Panc1 (cell line): ENCODE measurements at regions not wholly inside any gene's neighbourhood (a gene's known extent, or its start where the extent isn't known, plus 50 kb on each side); places are given as distances from the start of the nearest gene placed in this dataset.

ENCODE experiments used
- ATAC-seq: fragments of 200-7000 bp; cut with Tn5 transposase; 2 replicates; pipeline ENCODE4 v1.9.1; 2020; ENCODE audit warnings: mild to moderate bottlenecking, moderate library complexity
- BruUV-seq: library from RNA; stranded (reverse); fragments of 400-500 nt; replicated peaks from 2 replicates; lab custom pipeline; 2021; lab: Mats Ljungman, UMichigan
- CTCF ChIA-PET: fragments of 300-600 bp; sonication (Branson Sonifier 250); formaldehyde crosslinking; loops from one replicate; lab custom pipeline; 2022; ENCODE audit warnings: antibody characterized with exemption; lab: Charles Lee
- POLR2A ChIA-PET: fragments of 300-600 bp; sonication (Branson Sonifier 250); formaldehyde crosslinking; loops from one replicate; lab custom pipeline; 2022; ENCODE audit warnings: antibody characterized with exemption; lab: Charles Lee
- DNase-seq: peaks from one replicate; pipeline ENCODE4 v3.0.0-alpha.2; 2010; ENCODE audit warnings: low read depth, low spot score
- H3K27ac ChIP-seq: 2 replicates; pipeline ENCODE4 v1.5.1; 2011; ENCODE audit warnings: mild to moderate bottlenecking, low read length, inconsistent platforms
- H3K27me3 ChIP-seq: fragments of 200-500 bp; sonication (Bioruptor generic); 2 replicates; pipeline ENCODE4 v1.6.0; 2014; ENCODE audit warnings: low read length, inconsistent platforms; ENCODE audit not compliant: control insufficient read depth, insufficient read depth
- H3K36me3 ChIP-seq: fragments of 200-500 bp; sonication (Bioruptor generic); 2 replicates; pipeline ENCODE4 v1.5.1; 2014; ENCODE audit warnings: inconsistent platforms, mild to moderate bottlenecking, low read length, moderate library complexity; ENCODE audit not compliant: control insufficient read depth, insufficient read depth
- H3K4me1 ChIP-seq: 2 replicates; pipeline ENCODE4 v1.5.1; 2011; ENCODE audit warnings: inconsistent platforms, mild to moderate bottlenecking, low read length, moderate library complexity; ENCODE audit not compliant: control insufficient read depth, insufficient read depth
- H3K4me3 ChIP-seq, 2 experiments: 2 replicates each; pipeline ENCODE4 v1.5.1; 2011 to 2012; ENCODE audit warnings: low read depth in 2 of 2, low read length in 2 of 2, mild to moderate bottlenecking in 2 of 2, inconsistent platforms in 1 of 2, moderate library complexity in 1 of 2
- H3K9me3 ChIP-seq: fragments of 200-500 bp; sonication (Bioruptor generic); 2 replicates; pipeline ENCODE4 v1.5.1; 2014; ENCODE audit warnings: low read depth, mild to moderate bottlenecking, inconsistent platforms, low read length, moderate library complexity; ENCODE audit not compliant: control insufficient read depth, insufficient read depth
- CTCF ChIP-seq: fragments of 450-650 bp; IDR thresholded peaks from 2 replicates; pipeline ENCODE4 v1.5.1; 2017; ENCODE audit warnings: mild to moderate bottlenecking
- POLR2AphosphoS5 ChIP-seq: IDR thresholded peaks from 2 replicates; pipeline ENCODE4 v1.6.1; 2012; ENCODE audit warnings: mild to moderate bottlenecking, low read depth, low read length, moderate library complexity
- REST ChIP-seq, 2 experiments: IDR thresholded peaks; 2 replicates each; pipeline ENCODE4 v1.6.1; 2011 to 2012; ENCODE audit warnings: low read depth in 2 of 2, control low read depth in 1 of 2, low read length in 1 of 2, mild to moderate bottlenecking in 1 of 2, moderate library complexity in 1 of 2; ENCODE audit not compliant: insufficient read depth in 1 of 2
- SIN3A ChIP-seq: IDR thresholded peaks from 2 replicates; pipeline ENCODE4 v1.6.1; 2012; ENCODE audit warnings: low read depth, mild to moderate bottlenecking, low read length, moderate library complexity, borderline replicate concordance; ENCODE audit not compliant: insufficient read depth
- TCF7L2 ChIP-seq: IDR thresholded peaks from 2 replicates; pipeline ENCODE4 v1.6.1; 2011; ENCODE audit warnings: mild to moderate bottlenecking, low read depth, low read length, inconsistent platforms
- in situ Hi-C: cut with HindIII; loops from 2 replicates; pipeline ENCODE4 v1.10.0; 2016; ENCODE audit warnings: low sequenced_read_pairs, low pct_unique_long_range_greater_than_20kb
- intact Hi-C: fragments of 100-400 bp; cut with micrococcal nuclease; formaldehyde crosslinking; loops from one replicate; pipeline ENCODE4 v1.10.0; 2022; ENCODE audit not compliant: unreplicated experiment

GRCh38 chr14:104438166-104438887, 141.2 kb upstream of the C14orf180 start:
- BruUV-seq, result no TSS peak

GRCh38 chr14:104439625-104440024, 139.9 kb upstream of the C14orf180 start:
- ATAC-seq (no peak), DNase-seq (no peak)
- ChIA-PET CTCF (no interaction called here), POLR2A (no interaction called here)
- Histone ChIP-seq H3K9me3 (no peaks in the 10 kb centered on the region), H3K27me3 (no peaks in the 10 kb centered on the region), H3K4me1 (no peaks in the 10 kb centered on the region), H3K36me3 (no peaks in the 10 kb centered on the region), H3K4me3 (no peak overlapping the region), H3K27ac (no peak overlapping the region)
- intact Hi-C loops, result no loop called here
- in situ Hi-C loops, result no loop called here
- no TSS peak for BruUV-seq
- TF ChIP-seq POLR2AphosphoS5 (no peak), REST (IDR thresholded peaks at IDR 0.05; ENCODE audit: insufficient read depth in 1 of 2, low read depth in 2 of 2, low read length in 1 of 2) (no peak), SIN3A (no peak), TCF7L2 (no peak), CTCF (no peak)

More at GRCh38 chr14:104438166-104438887, 141.2 kb upstream of the C14orf180 start:
- POLR2A ChIA-PET, result no interaction called here
- Histone ChIP-seq H3K36me3 (no peaks in the 10 kb centered on the region), H3K27ac (no peak overlapping the region), H3K9me3 (no peaks in the 10 kb centered on the region), H3K4me3 (no peak overlapping the region), H3K4me1 (no peaks in the 10 kb centered on the region), H3K27me3 (no peaks in the 10 kb centered on the region)
- TF ChIP-seq POLR2AphosphoS5 (no peak), SIN3A (no peak), TCF7L2 (no peak), CTCF (no peak), REST (IDR thresholded peaks at IDR 0.05; ENCODE audit: insufficient read depth in 1 of 2, low read depth in 2 of 2, low read length in 1 of 2) (no peak)
- ATAC-seq (no peak), DNase-seq (no peak)
- intact Hi-C loops (no loop called here), in situ Hi-C loops (no loop called here)
- CTCF ChIA-PET, result no interaction called here
